Astrocyte (in vitro differentiated cells and primary cell): ENCODE measurements at regions not wholly inside any gene's neighbourhood (a gene's known extent, or its start where the extent isn't known, plus 50 kb on each side); places are given as distances from the start of the nearest gene placed in this dataset.
A peak's percentile ranks its signal among the peaks of the same experiment; 100 is the strongest.
"Not testable (repeated sequence)": the region's sequence is repeated elsewhere in the genome, so short reads cannot be mapped to it uniquely, and the experiment has no call there.

Source experiments
- DNase-seq: peaks from one replicate; pipeline ENCODE4 v3.0.0-alpha.2; 2010; ENCODE audit warnings: low read depth
- FAIRE-seq: peaks from 2 replicates; lab custom pipeline; 2011; peaks lifted over from hg19 to GRCh38; lab: Jason Lieb, UNC
- H2AFZ ChIP-seq: 2 replicates; pipeline ENCODE4 v1.6.0; 2012; ENCODE audit warnings: low read depth, low read length, inconsistent platforms
- H3K27ac ChIP-seq: 2 replicates; pipeline ENCODE4 v1.5.1; 2011; ENCODE audit warnings: low read depth, low read length, inconsistent platforms
- H3K27me3 ChIP-seq: 2 replicates; pipeline ENCODE4 v1.6.0; 2011; ENCODE audit warnings: low read length, inconsistent platforms; ENCODE audit not compliant: insufficient read depth
- H3K36me3 ChIP-seq: 2 replicates; pipeline ENCODE4 v1.5.1; 2011; ENCODE audit warnings: low read length, inconsistent platforms; ENCODE audit not compliant: insufficient read depth
- H3K4me1 ChIP-seq: 2 replicates; pipeline ENCODE4 v1.5.1; 2011; ENCODE audit warnings: low read length, inconsistent platforms; ENCODE audit not compliant: insufficient read depth
- H3K4me2 ChIP-seq: 2 replicates; pipeline ENCODE4 v1.6.0; 2012; ENCODE audit warnings: low read length, inconsistent platforms
- H3K4me3 ChIP-seq: 2 replicates; pipeline ENCODE4 v1.5.1; 2011; ENCODE audit warnings: low read depth, mild to moderate bottlenecking, low read length, inconsistent platforms; ENCODE audit not compliant: insufficient read depth
- H3K79me2 ChIP-seq: 2 replicates; pipeline ENCODE4 v1.6.0; 2012; ENCODE audit warnings: mild to moderate bottlenecking, low read length, inconsistent platforms; ENCODE audit not compliant: insufficient read depth
- H3K9ac ChIP-seq: 2 replicates; pipeline ENCODE4 v1.6.0; 2012; ENCODE audit warnings: mild to moderate bottlenecking, low read length, inconsistent platforms
- H3K9me3 ChIP-seq: 2 replicates; pipeline ENCODE4 v1.5.1; 2012; ENCODE audit warnings: low read depth, mild to moderate bottlenecking, low read length, inconsistent platforms; ENCODE audit not compliant: insufficient read depth
- H4K20me1 ChIP-seq: 2 replicates; pipeline ENCODE4 v1.6.0; 2012; ENCODE audit warnings: low read length, inconsistent platforms; ENCODE audit not compliant: insufficient read depth
- H3K27ac Mint-ChIP-seq: one replicate; pipeline ENCODE4 v1.8.0; 2021; ENCODE audit warnings: mild to moderate bottlenecking, mixed read lengths; ENCODE audit not compliant: unreplicated experiment
- H3K27me3 Mint-ChIP-seq: one replicate; pipeline ENCODE4 v1.8.0; 2021; ENCODE audit warnings: low read depth, mixed read lengths; ENCODE audit not compliant: unreplicated experiment
- H3K36me3 Mint-ChIP-seq: one replicate; pipeline ENCODE4 v1.8.0; 2021; ENCODE audit warnings: low read depth, mixed read lengths; ENCODE audit not compliant: unreplicated experiment
- H3K4me1 Mint-ChIP-seq: one replicate; pipeline ENCODE4 v1.8.0; 2021; ENCODE audit warnings: low read depth, mixed read lengths; ENCODE audit not compliant: unreplicated experiment
- H3K4me3 Mint-ChIP-seq: one replicate; pipeline ENCODE4 v1.8.0; 2021; ENCODE audit warnings: mild to moderate bottlenecking, moderate library complexity, mixed read lengths; ENCODE audit not compliant: unreplicated experiment
- H3K9me3 Mint-ChIP-seq: one replicate; pipeline ENCODE4 v1.8.0; 2021; ENCODE audit warnings: mild to moderate bottlenecking, mixed read lengths; ENCODE audit not compliant: unreplicated experiment

- not testable (repeated sequence) for H3K27ac Mint-ChIP-seq, H3K4me1 ChIP-seq, H3K4me2 ChIP-seq, H4K20me1 ChIP-seq, H3K27me3 ChIP-seq, H3K9ac ChIP-seq, H3K4me3 ChIP-seq, H3K4me3 Mint-ChIP-seq, H2AFZ ChIP-seq, H3K79me2 ChIP-seq, H3K27ac ChIP-seq, H3K27me3 Mint-ChIP-seq, H3K36me3 Mint-ChIP-seq, H3K36me3 ChIP-seq, FAIRE-seq, H3K4me1 Mint-ChIP-seq
- peaks cover 21% of the 10 kb centered on the region for H3K9me3 Mint-ChIP-seq
- H3K9me3 ChIP-seq, result peaks cover 15% of the 10 kb centered on the region
- DNase-seq, result peak; percentile 55
Observed at GRCh38 chr16:46382791-46383541, 238.2 kb downstream of the SHCBP1 start.

GRCh38 chr16:46382079-46382478, 239.1 kb downstream of the SHCBP1 start:
- H2AFZ ChIP-seq, H3K4me3 Mint-ChIP-seq, H3K36me3 Mint-ChIP-seq, H3K4me3 ChIP-seq, H3K4me1 Mint-ChIP-seq, H3K27me3 Mint-ChIP-seq, H3K27ac Mint-ChIP-seq, H3K9ac ChIP-seq, FAIRE-seq, H3K4me1 ChIP-seq, H4K20me1 ChIP-seq, H3K27me3 ChIP-seq, H3K27ac ChIP-seq, H3K36me3 ChIP-seq, H3K4me2 ChIP-seq, H3K79me2 ChIP-seq: not testable (repeated sequence)
- H3K9me3 Mint-ChIP-seq, result peaks cover 15% of the 10 kb centered on the region
- peak; percentile 0 for DNase-seq
- peaks cover 13% of the 10 kb centered on the region for H3K9me3 ChIP-seq

GRCh38 chr16:46381344-46381743, 239.8 kb downstream of the SHCBP1 start:
- not testable (repeated sequence) for H3K4me1 ChIP-seq, H3K4me3 ChIP-seq, H3K27me3 Mint-ChIP-seq, H3K9ac ChIP-seq, H2AFZ ChIP-seq, H4K20me1 ChIP-seq, H3K27ac ChIP-seq, H3K4me1 Mint-ChIP-seq, H3K27me3 ChIP-seq, H3K36me3 ChIP-seq, H3K79me2 ChIP-seq, H3K36me3 Mint-ChIP-seq, H3K4me2 ChIP-seq, FAIRE-seq, H3K4me3 Mint-ChIP-seq, H3K27ac Mint-ChIP-seq
- peaks cover 12% of the 10 kb centered on the region for H3K9me3 Mint-ChIP-seq
- peak; percentile 14 for DNase-seq
- H3K9me3 ChIP-seq, result peaks cover 13% of the 10 kb centered on the region
